Activated CD4-positive, alpha-beta T cell treated with anti-CD3 and anti-CD28 coated beads, Interleukin-2, amount 10 ng/mL, durations not matched to agents 7 days and 5 days (primary cell): ENCODE measurements at regions not wholly inside any gene's neighbourhood (a gene's known extent, or its start where the extent isn't known, plus 50 kb on each side); places are given as distances from the start of the nearest gene placed in this dataset.

Experiments
- CTCF ChIA-PET: fragments of 350-600 bp; sonication (Branson Sonifier 250); formaldehyde crosslinking; loops from one replicate; lab custom pipeline; 2021; ENCODE audit warnings: antibody characterized with exemption; lab: Charles Lee
- POLR2A ChIA-PET: fragments of 350-600 bp; sonication (Branson Sonifier 250); formaldehyde crosslinking; loops from one replicate; lab custom pipeline; 2021; ENCODE audit warnings: antibody characterized with exemption; lab: Charles Lee
- DNase-seq: peaks from one replicate; pipeline ENCODE4 v3.0.0-alpha.2; 2020
- H3K27ac Mint-ChIP-seq: one replicate; pipeline ENCODE4 v1.8.0; 2021; ENCODE audit warnings: mild to moderate bottlenecking, moderate library complexity, mixed read lengths
- H3K27me3 Mint-ChIP-seq: one replicate; pipeline ENCODE4 v1.8.0; 2021; ENCODE audit warnings: mixed read lengths
- H3K36me3 Mint-ChIP-seq: one replicate; pipeline ENCODE4 v1.8.0; 2021; ENCODE audit warnings: low read depth, mixed read lengths
- H3K4me1 Mint-ChIP-seq: one replicate; pipeline ENCODE4 v1.8.0; 2021; ENCODE audit warnings: mixed read lengths
- H3K4me3 Mint-ChIP-seq: one replicate; pipeline ENCODE4 v1.8.0; 2021; ENCODE audit warnings: mild to moderate bottlenecking, moderate library complexity, mixed read lengths
- H3K9me3 Mint-ChIP-seq: one replicate; pipeline ENCODE4 v1.8.0; 2021; ENCODE audit warnings: mixed read lengths

DNA sequence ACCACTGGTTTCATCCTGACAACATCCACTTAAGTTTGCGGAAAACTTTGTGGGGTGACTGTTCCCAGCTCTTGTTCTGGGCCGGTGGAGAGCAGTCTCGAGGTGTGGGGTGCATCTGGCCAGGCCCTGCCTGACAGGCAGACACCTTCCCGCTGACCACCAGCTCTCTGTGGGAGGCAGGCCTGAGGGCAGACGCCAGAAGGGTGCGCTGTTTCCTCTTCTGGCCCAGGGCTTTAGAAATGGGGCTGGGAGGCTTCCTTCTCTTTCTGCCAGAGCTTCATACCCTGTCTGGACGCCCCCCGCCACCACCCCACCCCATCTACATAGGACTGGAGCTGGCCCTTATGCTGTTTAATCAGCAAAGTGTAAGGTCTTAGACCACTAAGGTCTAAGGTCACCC lies 263.8 kb downstream of the LOXHD1 start:
- Mint-ChIP-seq H3K27me3 (peaks cover 2% of the 10 kb centered on the region), H3K27ac (no peak overlapping the region), H3K4me3 (no peak overlapping the region), H3K9me3 (no peaks in the 10 kb centered on the region), H3K4me1 (peaks cover 11% of the 10 kb centered on the region), H3K36me3 (no peaks in the 10 kb centered on the region)
- ChIA-PET CTCF (interaction anchor here (1.7 kb wide), 1 partner anchor 8 kb away, joined by 4 read pairs; no protein-coding TSS in a partner anchor), POLR2A (no interaction called here)
- DNase-seq: no peak

DNA sequence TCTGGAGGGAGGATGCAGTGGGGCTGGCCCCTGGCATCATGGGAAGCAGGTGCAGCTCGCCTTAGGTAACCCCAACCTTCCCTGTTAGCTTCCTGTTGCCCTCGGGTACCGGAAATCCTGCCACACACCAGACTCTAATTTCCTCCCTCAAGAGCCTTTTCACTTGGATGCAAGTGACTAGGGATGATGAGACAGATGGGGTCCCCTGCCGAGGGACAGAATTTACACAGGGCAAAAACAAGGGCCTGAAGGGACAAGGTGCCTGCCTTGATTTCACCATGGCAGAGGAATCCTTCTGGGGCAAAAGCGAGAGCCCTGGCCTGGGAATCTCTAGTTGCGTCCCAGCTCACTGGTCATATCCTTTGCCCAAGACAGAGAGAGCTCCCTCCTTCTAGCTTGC lies 263.1 kb downstream of the LOXHD1 start:
- H3K27me3 Mint-ChIP-seq: peaks cover under 1% of the 10 kb centered on the region
- no peak overlapping the region for H3K27ac Mint-ChIP-seq
- H3K4me1 Mint-ChIP-seq: peaks cover 11% of the 10 kb centered on the region
- H3K36me3 Mint-ChIP-seq: no peaks in the 10 kb centered on the region
- CTCF ChIA-PET: interaction anchor here (0.7 kb wide), 1 partner anchor 9 kb away, joined by 3 read pairs; no protein-coding TSS in a partner anchor
- no peaks in the 10 kb centered on the region for H3K9me3 Mint-ChIP-seq
- POLR2A ChIA-PET: no interaction called here
- no peak overlapping the region for H3K4me3 Mint-ChIP-seq
- no peak for DNase-seq

DNA sequence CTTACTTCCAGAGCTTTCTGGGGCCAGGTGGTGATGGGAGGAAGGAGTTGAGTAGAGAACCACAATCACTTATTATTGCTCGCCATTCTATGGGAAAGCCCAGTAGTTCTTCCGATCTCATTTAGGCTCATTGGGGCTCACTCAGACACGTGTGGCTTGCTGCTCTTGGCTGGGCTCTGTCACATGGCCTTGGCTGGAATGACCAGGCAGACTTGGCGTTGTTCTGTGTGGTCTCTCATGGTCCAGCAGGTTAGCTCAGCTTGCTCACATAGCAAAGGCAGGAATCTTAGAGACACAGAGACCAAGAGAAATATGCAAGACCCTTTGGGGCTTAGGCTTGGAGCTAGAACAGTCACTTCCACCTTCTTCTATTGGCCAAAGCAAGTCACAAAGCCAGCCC lies 261.2 kb downstream of the LOXHD1 start:
- H3K4me3 Mint-ChIP-seq: no peak overlapping the region
- CTCF ChIA-PET: interaction anchor here (1.0 kb wide), 1 partner anchor 9 kb away, joined by 4 read pairs; no protein-coding TSS in a partner anchor
- peaks cover 11% of the 10 kb centered on the region for H3K4me1 Mint-ChIP-seq
- no peaks in the 10 kb centered on the region for H3K27me3 Mint-ChIP-seq
- POLR2A ChIA-PET: no interaction called here
- DNase-seq: no peak
- no peaks in the 10 kb centered on the region for H3K9me3 Mint-ChIP-seq
- no peak overlapping the region for H3K27ac Mint-ChIP-seq
- H3K36me3 Mint-ChIP-seq: no peaks in the 10 kb centered on the region

DNA sequence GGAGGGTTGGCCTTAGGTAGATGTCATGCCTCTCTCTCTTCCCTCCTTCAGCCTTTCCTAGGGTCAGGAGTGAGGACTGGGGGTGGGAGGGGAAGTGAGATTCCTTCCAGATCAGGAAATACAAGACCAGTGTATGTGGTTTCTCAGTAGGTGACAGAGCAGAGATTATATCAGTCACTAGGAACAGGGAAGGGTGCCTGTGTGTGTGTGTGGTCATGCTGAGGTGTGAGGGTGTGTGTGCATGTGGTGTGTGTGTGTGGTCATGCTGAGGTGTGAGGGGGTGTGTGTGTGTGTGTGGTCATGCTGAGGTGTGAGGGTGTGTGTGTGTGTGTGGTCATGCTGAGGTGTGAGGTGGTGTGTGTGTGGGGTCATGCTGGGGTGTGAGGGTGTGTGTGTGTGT lies 259.8 kb downstream of the LOXHD1 start:
- Mint-ChIP-seq H3K27ac (no peak overlapping the region), H3K9me3 (no peaks in the 10 kb centered on the region), H3K4me1 (peaks cover 11% of the 10 kb centered on the region), H3K36me3 (no peaks in the 10 kb centered on the region), H3K4me3 (no peak overlapping the region), H3K27me3 (no peaks in the 10 kb centered on the region)
- ChIA-PET CTCF (no interaction called here), POLR2A (no interaction called here)
- no peak for DNase-seq

DNA sequence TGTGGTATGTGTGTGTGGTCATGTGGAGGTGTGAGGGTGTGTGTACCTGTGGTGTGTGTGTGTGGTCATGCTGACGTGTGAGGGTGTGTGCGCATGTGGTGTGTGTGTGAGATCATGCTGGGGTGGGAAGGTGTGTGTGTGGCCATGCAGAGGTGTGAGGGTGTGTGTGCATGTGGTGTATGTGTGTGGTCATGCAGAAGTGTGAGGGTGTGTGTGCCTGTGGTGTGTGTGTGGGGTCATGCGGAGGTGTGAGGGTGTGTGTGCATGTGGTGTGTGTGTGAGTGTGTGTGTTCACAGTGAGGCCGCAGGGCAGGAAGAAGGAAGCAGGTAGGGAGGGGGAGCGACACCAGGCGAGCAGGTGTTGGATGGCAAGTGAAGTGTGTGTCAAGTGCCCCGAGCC lies 259.0 kb downstream of the LOXHD1 start:
- Mint-ChIP-seq H3K27ac (no peak overlapping the region), H3K4me3 (no peak overlapping the region)

DNA sequence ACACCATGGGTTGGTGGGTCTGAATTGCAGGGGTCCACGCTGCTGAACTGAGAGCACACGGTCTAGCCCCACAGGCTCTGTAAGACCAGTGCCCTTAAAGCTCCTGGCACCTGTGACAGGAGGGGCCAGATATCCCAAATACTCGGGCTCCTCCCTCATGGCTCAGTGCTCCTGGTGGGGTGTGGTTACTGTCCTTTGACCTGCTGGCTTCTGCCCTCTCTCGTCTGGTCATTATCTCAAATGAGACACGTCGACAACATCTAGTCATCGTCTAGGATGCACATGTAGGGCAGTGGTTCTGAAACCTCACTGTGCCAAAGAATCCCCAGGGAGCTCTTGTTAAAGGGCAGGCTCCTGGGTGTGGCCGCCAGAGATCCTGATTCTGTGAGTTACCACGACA lies 258.4 kb downstream of the LOXHD1 start:
- H3K4me3 Mint-ChIP-seq: no peak overlapping the region
- H3K27ac Mint-ChIP-seq: no peak overlapping the region
- no peaks in the 10 kb centered on the region for H3K27me3 Mint-ChIP-seq
- H3K9me3 Mint-ChIP-seq: no peaks in the 10 kb centered on the region
- H3K36me3 Mint-ChIP-seq: no peaks in the 10 kb centered on the region
- peaks cover 11% of the 10 kb centered on the region for H3K4me1 Mint-ChIP-seq
- ChIA-PET CTCF (no interaction called here), POLR2A (no interaction called here)
- no peak for DNase-seq

More for the DNA sequence above, 259.0 kb downstream of the LOXHD1 start:
- DNase-seq: no peak
- CTCF ChIA-PET: no interaction called here
- H3K9me3 Mint-ChIP-seq: no peaks in the 10 kb centered on the region
- no peaks in the 10 kb centered on the region for H3K27me3 Mint-ChIP-seq
- POLR2A ChIA-PET: no interaction called here
- H3K4me1 Mint-ChIP-seq: peaks cover 11% of the 10 kb centered on the region
- H3K36me3 Mint-ChIP-seq: no peaks in the 10 kb centered on the region

DNA sequence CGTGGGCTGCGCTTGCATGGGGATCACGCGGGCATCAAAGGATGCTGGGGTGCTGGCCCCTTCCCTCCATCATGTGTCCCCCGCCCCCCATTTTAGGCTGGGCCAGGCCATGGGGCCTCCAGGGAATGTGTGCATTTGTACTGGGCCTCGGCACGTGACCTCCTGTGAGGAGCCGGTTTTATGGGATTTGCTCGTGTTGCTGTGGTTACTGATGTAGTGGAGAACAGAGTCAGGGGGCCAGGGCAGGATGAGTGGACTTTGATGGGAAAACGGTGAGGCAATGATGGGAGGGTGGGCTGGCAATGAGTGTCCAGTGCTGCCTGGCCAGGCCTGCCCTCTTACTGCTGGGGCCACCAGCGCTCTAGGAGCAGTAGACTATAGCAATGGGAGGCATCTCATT lies 257.7 kb downstream of the LOXHD1 start:
- POLR2A ChIA-PET: no interaction called here
- CTCF ChIA-PET: no interaction called here

DNA sequence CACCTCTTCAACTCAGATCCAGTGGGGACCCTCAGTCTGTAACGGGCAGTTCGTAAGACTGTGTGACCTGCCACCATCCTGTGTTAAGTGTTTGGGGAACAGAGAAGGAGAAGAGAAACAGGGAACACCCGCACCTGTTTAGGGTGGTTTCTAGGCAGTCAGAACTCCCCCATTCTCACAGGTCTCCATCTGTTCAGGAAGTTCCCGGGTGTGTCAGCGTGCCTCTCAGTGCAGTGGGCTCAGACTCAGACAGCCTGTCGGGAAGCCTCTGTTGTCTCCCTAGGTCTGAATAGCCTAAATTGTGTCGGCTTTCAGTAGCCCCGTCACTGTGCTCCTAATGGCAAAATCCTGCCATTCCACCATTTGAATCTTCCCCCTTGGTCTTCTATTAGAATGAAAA lies 256.6 kb downstream of the LOXHD1 start:
- no peaks in the 10 kb centered on the region for H3K27me3 Mint-ChIP-seq
- POLR2A ChIA-PET: no interaction called here
- H3K36me3 Mint-ChIP-seq: no peaks in the 10 kb centered on the region
- CTCF ChIA-PET: interaction anchor here (1.7 kb wide), 1 partner anchor 8 kb away, joined by 4 read pairs; no protein-coding TSS in a partner anchor
- no peak for DNase-seq
- H3K9me3 Mint-ChIP-seq: no peaks in the 10 kb centered on the region
- H3K4me3 Mint-ChIP-seq: no peak overlapping the region
- peaks cover 11% of the 10 kb centered on the region for H3K4me1 Mint-ChIP-seq
- no peak overlapping the region for H3K27ac Mint-ChIP-seq

More for the DNA sequence above, 257.7 kb downstream of the LOXHD1 start:
- Mint-ChIP-seq H3K4me1 (peaks cover 11% of the 10 kb centered on the region), H3K9me3 (no peaks in the 10 kb centered on the region), H3K27me3 (no peaks in the 10 kb centered on the region), H3K27ac (no peak overlapping the region), H3K36me3 (no peaks in the 10 kb centered on the region), H3K4me3 (no peak overlapping the region)
- no peak for DNase-seq

DNA sequence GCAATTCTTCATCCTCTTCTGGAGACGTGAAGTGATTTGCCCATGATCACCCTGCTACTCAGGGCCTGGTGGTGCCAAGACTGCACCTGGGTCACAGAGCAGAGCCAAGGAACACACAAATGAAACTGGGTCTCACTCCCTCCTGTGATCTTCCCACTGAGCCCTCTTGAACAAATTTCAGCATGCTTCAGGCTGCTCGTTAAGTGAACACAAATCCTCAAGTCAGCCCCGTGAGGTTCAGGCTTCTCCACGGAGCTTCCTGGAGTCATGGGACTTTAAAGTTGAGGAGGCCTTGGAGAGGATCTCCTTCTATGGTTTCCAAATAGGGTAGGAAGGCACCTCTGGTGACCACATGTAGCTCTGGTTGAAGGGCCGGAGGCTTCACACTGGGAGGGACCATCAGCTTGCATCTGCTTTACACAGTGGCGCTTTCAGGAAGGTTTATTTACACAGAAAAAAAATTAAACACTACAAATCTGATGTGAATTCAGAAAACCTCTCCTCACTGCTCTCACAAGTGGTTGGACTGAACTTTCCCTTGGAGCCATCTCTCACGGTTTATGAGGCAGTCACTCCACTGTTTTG lies 255.4 kb downstream of the LOXHD1 start:
- no peaks in the 10 kb centered on the region for H3K9me3 Mint-ChIP-seq
- DNase-seq: no peak
- H3K4me1 Mint-ChIP-seq: peaks cover 11% of the 10 kb centered on the region
- H3K36me3 Mint-ChIP-seq: no peaks in the 10 kb centered on the region
- H3K4me3 Mint-ChIP-seq: no peak overlapping the region
- POLR2A ChIA-PET: no interaction called here
- H3K27me3 Mint-ChIP-seq: no peaks in the 10 kb centered on the region
- CTCF ChIA-PET: interaction anchor here (1.7 kb wide), 1 partner anchor 9 kb away, joined by 4 read pairs; no protein-coding TSS in a partner anchor
- H3K27ac Mint-ChIP-seq: no peak overlapping the region

DNA sequence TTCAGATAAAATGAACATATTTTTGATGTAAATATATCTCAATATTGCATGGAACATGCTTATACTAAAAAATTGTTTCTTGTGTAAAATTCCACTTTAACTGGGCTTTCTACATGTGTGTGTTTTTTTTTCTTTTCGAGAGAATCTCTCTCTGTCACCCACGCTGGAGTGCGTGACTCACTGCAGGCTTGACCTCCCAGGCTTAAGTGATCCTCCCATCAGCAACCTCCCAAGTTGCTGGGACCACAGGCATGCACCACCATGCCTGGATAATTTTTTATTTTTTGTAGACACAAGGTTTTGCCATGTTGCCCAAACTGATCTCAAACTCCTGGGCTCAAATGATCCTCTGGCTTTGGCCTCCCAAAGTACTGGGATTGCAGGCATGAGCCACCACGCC lies 254.6 kb downstream of the LOXHD1 start:
- Mint-ChIP-seq H3K27me3 (no peaks in the 10 kb centered on the region), H3K27ac (no peak overlapping the region), H3K9me3 (no peaks in the 10 kb centered on the region), H3K4me1 (peaks cover 7% of the 10 kb centered on the region), H3K36me3 (no peaks in the 10 kb centered on the region), H3K4me3 (no peak overlapping the region)
- no peak for DNase-seq
- CTCF ChIA-PET: no interaction called here
- POLR2A ChIA-PET: no interaction called here

DNA sequence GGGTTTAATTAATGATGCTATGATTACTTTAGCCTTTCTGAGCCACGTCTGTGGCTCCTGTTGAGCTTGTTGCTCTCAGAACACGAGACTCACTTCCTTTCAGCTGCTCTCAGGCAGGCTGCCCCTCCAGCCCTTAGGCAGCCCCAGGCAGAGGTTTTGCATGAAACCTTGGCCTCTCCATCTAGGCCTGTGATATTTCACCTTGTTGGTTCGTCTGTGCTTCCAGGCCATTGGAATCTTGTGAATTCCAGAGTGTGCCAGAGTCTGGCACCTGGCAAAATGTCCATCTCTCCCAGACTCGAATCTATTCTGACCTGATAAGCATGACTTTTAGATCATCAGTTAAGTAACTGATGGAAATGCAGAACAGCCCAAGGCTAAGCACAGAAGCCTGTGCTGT lies 254.1 kb downstream of the LOXHD1 start:
- no peaks in the 10 kb centered on the region for H3K9me3 Mint-ChIP-seq

DNA sequence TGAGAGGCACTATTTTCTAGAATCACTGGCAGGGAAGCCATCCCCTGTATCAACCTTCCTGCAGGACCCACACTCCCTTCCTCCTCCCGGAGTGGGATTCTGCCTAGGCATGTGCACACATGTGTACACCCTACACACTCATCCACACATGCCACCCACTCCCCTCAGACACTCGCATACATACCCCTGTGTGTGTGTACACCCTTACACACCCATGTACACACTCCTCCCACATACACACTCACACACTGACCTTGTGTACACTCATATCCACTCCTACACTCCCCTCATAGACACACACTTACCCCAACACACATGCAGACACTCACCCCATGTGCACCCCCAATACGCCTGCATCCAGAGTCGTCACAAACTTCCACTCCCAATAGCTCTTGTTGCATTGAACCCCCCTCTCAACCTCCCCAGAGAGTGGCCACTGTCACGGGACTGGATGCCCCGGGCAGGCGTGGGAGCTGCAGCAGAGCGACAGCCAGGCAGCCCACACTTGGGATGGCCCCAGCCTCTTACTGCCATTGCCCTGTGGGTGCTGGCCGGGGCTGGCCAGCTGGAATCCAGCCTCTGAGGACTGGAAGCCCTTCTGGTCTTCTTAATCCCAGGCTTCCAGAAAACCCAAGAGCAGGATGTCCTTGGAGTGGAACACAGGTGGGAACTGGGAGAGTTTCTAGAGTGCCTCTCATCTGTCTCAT lies 251.0 kb downstream of the LOXHD1 start:
- Mint-ChIP-seq H3K9me3 (no peaks in the 10 kb centered on the region), H3K27ac (no peak overlapping the region), H3K4me3 (no peak overlapping the region), H3K4me1 (no peaks in the 10 kb centered on the region), H3K27me3 (no peaks in the 10 kb centered on the region), H3K36me3 (no peaks in the 10 kb centered on the region)
- ChIA-PET POLR2A (no interaction called here), CTCF (interaction anchor here (0.7 kb wide), 1 partner anchor 22 kb away, joined by 3 read pairs; no protein-coding TSS in a partner anchor)
- DNase-seq: no peak

More for the DNA sequence above, 254.1 kb downstream of the LOXHD1 start:
- H3K36me3 Mint-ChIP-seq: no peaks in the 10 kb centered on the region
- CTCF ChIA-PET: no interaction called here
- peaks cover 2% of the 10 kb centered on the region for H3K4me1 Mint-ChIP-seq
- DNase-seq: no peak
- POLR2A ChIA-PET: no interaction called here
- H3K27me3 Mint-ChIP-seq: no peaks in the 10 kb centered on the region
- H3K4me3 Mint-ChIP-seq: no peak overlapping the region
- H3K27ac Mint-ChIP-seq: no peak overlapping the region

DNA sequence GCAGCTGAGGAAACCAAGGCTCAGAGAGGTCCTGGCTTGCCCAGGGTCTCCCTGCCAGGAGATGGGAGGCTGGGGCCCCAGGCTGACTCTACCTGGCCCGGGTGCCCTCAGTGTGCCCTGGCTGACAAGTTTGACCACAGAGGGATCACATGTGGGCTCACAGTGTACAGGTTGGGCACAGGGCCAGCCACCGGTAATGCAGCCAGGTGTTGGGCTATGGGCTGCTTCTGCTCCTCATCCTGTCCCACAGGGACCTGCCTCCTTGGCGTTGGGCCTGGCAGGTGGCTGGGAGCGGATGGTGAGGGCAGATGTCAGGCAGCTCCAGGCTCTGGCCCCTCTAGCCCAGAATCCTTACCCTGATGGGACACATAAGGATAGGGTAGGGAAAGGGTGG lies 250.5 kb downstream of the LOXHD1 start:
- Mint-ChIP-seq H3K4me3 (no peak overlapping the region), H3K4me1 (no peaks in the 10 kb centered on the region), H3K27ac (no peak overlapping the region), H3K36me3 (no peaks in the 10 kb centered on the region), H3K9me3 (no peaks in the 10 kb centered on the region), H3K27me3 (no peaks in the 10 kb centered on the region)
- no peak for DNase-seq
- ChIA-PET CTCF (interaction anchor here (0.7 kb wide), 1 partner anchor 22 kb away, joined by 3 read pairs; no protein-coding TSS in a partner anchor), POLR2A (no interaction called here)
